ENCODE measurements at regions not wholly inside any gene's neighbourhood (a gene's known extent, or its start where the extent isn't known, plus 50 kb on each side); places are given as distances from the start of the nearest gene placed in this dataset.

DNA sequence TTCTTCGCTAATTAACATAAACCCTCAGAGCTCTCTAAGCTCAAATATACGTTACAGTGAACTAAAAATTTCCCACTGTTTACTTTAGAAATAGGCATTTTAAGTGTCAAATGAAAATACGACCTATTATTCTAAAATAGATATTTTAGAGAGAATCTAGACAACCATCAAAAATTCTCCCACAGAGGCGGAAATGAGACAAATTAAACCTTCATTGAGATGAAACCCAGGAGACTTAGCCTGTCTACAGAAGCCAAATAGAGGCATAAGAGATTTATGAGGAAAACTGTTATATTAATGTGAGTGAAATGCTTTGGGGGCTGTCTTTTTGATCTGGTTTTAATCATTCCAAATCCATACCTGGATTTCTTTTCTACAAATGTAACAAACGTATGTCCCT, 232.0 kb upstream of the GRIA4 start:
- H3K36me3 Mint-ChIP-seq (ENCODE audit: low read depth, unreplicated experiment) = no peaks in the 10 kb centered on the region
- Histone ChIP-seq H4K20me1 (ENCODE audit: insufficient read depth, low read length) (no peaks in the 10 kb centered on the region), H3K27me3 (ENCODE audit: insufficient read depth, low read length) (no peaks in the 10 kb centered on the region), H3K4me1 (ENCODE audit: insufficient read depth, low read length) (no peaks in the 10 kb centered on the region), H3K9me3 (ENCODE audit: insufficient read depth, low read depth, low read length) (no peaks in the 10 kb centered on the region), H3K9ac (ENCODE audit: low read length) (no peak overlapping the region), H3K79me2 (ENCODE audit: insufficient read depth, low read length) (no peaks in the 10 kb centered on the region), H3K27ac (ENCODE audit: low read depth, low read length) (no peak overlapping the region), H2AFZ (ENCODE audit: low read depth, low read length) (no peak overlapping the region), H3K4me3 (ENCODE audit: insufficient read depth, low read depth, low read length) (no peak overlapping the region), H3K36me3 (ENCODE audit: insufficient read depth, low read length) (no peaks in the 10 kb centered on the region), H3K4me2 (ENCODE audit: low read length) (no peak overlapping the region)
- DNase-seq (ENCODE audit: low read depth) = no peak
- no peak overlapping the region for H3K4me3 Mint-ChIP-seq (ENCODE audit: unreplicated experiment)
- FAIRE-seq = no peak
- H3K27ac Mint-ChIP-seq (ENCODE audit: unreplicated experiment) = no peak overlapping the region
- H3K9me3 Mint-ChIP-seq (ENCODE audit: unreplicated experiment) = peaks cover 5% of the 10 kb centered on the region
- H3K4me1 Mint-ChIP-seq (ENCODE audit: low read depth, unreplicated experiment) = no peaks in the 10 kb centered on the region
- TF ChIP-seq EZH2 (IDR thresholded peaks at IDR 0.05; ENCODE audit: insufficient read depth, low read length) = no peak
- TF ChIP-seq, protein P1, sequence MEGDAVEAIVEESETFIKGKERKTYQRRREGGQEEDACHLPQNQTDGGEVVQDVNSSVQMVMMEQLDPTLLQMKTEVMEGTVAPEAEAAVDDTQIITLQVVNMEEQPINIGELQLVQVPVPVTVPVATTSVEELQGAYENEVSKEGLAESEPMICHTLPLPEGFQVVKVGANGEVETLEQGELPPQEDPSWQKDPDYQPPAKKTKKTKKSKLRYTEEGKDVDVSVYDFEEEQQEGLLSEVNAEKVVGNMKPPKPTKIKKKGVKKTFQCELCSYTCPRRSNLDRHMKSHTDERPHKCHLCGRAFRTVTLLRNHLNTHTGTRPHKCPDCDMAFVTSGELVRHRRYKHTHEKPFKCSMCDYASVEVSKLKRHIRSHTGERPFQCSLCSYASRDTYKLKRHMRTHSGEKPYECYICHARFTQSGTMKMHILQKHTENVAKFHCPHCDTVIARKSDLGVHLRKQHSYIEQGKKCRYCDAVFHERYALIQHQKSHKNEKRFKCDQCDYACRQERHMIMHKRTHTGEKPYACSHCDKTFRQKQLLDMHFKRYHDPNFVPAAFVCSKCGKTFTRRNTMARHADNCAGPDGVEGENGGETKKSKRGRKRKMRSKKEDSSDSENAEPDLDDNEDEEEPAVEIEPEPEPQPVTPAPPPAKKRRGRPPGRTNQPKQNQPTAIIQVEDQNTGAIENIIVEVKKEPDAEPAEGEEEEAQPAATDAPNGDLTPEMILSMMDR (IDR thresholded peaks at IDR 0.05; ENCODE audit: insufficient read depth, low read depth, low read length) = no peak
- no peaks in the 10 kb centered on the region for H3K27me3 Mint-ChIP-seq (ENCODE audit: low read depth, unreplicated experiment)

DNA sequence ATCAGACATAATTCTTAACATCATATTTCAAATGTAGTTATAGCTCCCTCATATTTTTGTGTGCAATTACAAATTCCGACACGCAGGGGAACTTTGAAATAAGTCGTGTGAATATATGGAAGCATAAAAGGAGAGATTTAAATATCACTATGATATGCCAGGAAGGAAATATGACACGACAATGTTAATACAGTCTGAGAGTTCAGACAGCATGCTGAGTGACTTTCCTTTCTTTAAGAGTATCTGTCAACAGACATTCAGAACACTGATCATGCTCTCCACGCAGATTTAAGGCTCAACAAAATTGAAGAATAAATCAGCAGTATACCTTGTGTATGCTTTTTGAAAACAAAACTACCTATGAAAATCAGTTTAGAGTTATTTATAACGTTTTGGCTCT, 232.6 kb upstream of the CARD18 start:
- H4K20me1 ChIP-seq (ENCODE audit: insufficient read depth, low read length) = no peaks in the 10 kb centered on the region
- H3K27ac Mint-ChIP-seq (ENCODE audit: unreplicated experiment) = no peak overlapping the region

DNA sequence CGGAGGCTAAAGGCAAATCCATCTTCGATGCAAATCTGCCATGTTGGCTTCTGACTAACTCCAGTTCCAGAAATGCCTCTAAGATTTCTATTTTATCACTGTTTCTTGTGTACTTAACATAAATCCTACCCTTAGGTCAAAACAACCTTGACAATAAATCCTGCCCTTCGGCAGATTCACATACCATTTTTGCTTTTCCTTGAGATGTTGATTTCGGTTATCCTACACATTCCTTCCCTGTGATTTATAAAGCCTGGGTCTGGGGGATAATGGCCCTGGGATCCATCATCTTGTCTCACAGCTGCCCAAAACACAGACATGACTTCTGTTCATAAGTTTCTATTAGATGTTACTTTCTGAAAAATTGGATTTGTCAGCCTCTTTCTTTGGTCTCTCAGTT, 231.7 kb upstream of the CARD18 start:
- Histone ChIP-seq H3K9me3 (ENCODE audit: insufficient read depth, low read depth, low read length) (no peaks in the 10 kb centered on the region), H3K4me3 (ENCODE audit: insufficient read depth, low read depth, low read length) (no peak overlapping the region), H3K4me1 (ENCODE audit: insufficient read depth, low read length) (no peaks in the 10 kb centered on the region), H3K27me3 (ENCODE audit: insufficient read depth, low read length) (no peaks in the 10 kb centered on the region), H2AFZ (ENCODE audit: low read depth, low read length) (no peak overlapping the region), H3K79me2 (ENCODE audit: insufficient read depth, low read length) (no peaks in the 10 kb centered on the region), H4K20me1 (ENCODE audit: insufficient read depth, low read length) (no peaks in the 10 kb centered on the region), H3K4me2 (ENCODE audit: low read length) (no peak overlapping the region), H3K36me3 (ENCODE audit: insufficient read depth, low read length) (no peaks in the 10 kb centered on the region), H3K27ac (ENCODE audit: low read depth, low read length) (no peak overlapping the region), H3K9ac (ENCODE audit: low read length) (no peak overlapping the region)
- no peaks in the 10 kb centered on the region for H3K36me3 Mint-ChIP-seq (ENCODE audit: low read depth, unreplicated experiment)
- no peak overlapping the region for H3K27ac Mint-ChIP-seq (ENCODE audit: unreplicated experiment)
- DNase-seq (ENCODE audit: low read depth) (no peak), FAIRE-seq (no peak)
- H3K9me3 Mint-ChIP-seq (ENCODE audit: unreplicated experiment) = peaks cover 4% of the 10 kb centered on the region
- H3K4me1 Mint-ChIP-seq (ENCODE audit: low read depth, unreplicated experiment) = no peaks in the 10 kb centered on the region
- H3K27me3 Mint-ChIP-seq (ENCODE audit: low read depth, unreplicated experiment) = no peaks in the 10 kb centered on the region
- H3K4me3 Mint-ChIP-seq (ENCODE audit: unreplicated experiment) = no peak overlapping the region
- TF ChIP-seq, protein P1 (IDR thresholded peaks at IDR 0.05; ENCODE audit: insufficient read depth, low read depth, low read length) = no peak
- no peak for TF ChIP-seq EZH2 (IDR thresholded peaks at IDR 0.05; ENCODE audit: insufficient read depth, low read length)

More for the DNA sequence above, 232.6 kb upstream of the CARD18 start:
- no peak for TF ChIP-seq EZH2 (IDR thresholded peaks at IDR 0.05; ENCODE audit: insufficient read depth, low read length)
- TF ChIP-seq, protein P1 (IDR thresholded peaks at IDR 0.05; ENCODE audit: insufficient read depth, low read depth, low read length) = no peak
- Histone ChIP-seq H3K79me2 (ENCODE audit: insufficient read depth, low read length) (no peaks in the 10 kb centered on the region), H3K36me3 (ENCODE audit: insufficient read depth, low read length) (no peaks in the 10 kb centered on the region), H3K9me3 (ENCODE audit: insufficient read depth, low read depth, low read length) (no peaks in the 10 kb centered on the region), H3K4me3 (ENCODE audit: insufficient read depth, low read depth, low read length) (no peak overlapping the region), H3K27ac (ENCODE audit: low read depth, low read length) (no peak overlapping the region), H2AFZ (ENCODE audit: low read depth, low read length) (no peak overlapping the region), H3K9ac (ENCODE audit: low read length) (no peak overlapping the region), H3K27me3 (ENCODE audit: insufficient read depth, low read length) (no peaks in the 10 kb centered on the region), H3K4me2 (ENCODE audit: low read length) (no peak overlapping the region), H3K4me1 (ENCODE audit: insufficient read depth, low read length) (no peaks in the 10 kb centered on the region)
- Mint-ChIP-seq H3K27me3 (ENCODE audit: low read depth, unreplicated experiment) (no peaks in the 10 kb centered on the region), H3K9me3 (ENCODE audit: unreplicated experiment) (peaks cover 5% of the 10 kb centered on the region), H3K4me1 (ENCODE audit: low read depth, unreplicated experiment) (no peaks in the 10 kb centered on the region), H3K36me3 (ENCODE audit: low read depth, unreplicated experiment) (no peaks in the 10 kb centered on the region), H3K4me3 (ENCODE audit: unreplicated experiment) (no peak overlapping the region)
- no peak for FAIRE-seq
- no peak for DNase-seq (ENCODE audit: low read depth)
